HCT116 (cell line): ENCODE measurements at regions not wholly inside any gene's neighbourhood (a gene's known extent, or its start where the extent isn't known, plus 50 kb on each side); places are given as distances from the start of the nearest gene placed in this dataset.

Experiments used
- ATAC-seq: fragments of 200-7000 bp; cut with Tn5 transposase; 2 replicates; pipeline ENCODE4 v1.9.1; 2020; ENCODE audit warnings: mild to moderate bottlenecking, moderate library complexity
- BruUV-seq: library from RNA; stranded (reverse); fragments of 400-500 nt; replicated peaks from 2 replicates; lab custom pipeline; 2021; lab: Mats Ljungman, UMichigan
- CTCF ChIA-PET: fragments of 300-600 bp; sonication (Branson Sonifier 250); formaldehyde crosslinking; loops from one replicate; lab custom pipeline; 2021; ENCODE audit warnings: antibody characterized with exemption; lab: Charles Lee
- POLR2A ChIA-PET: fragments of 300-600, 350-600 bp; sonication (Branson Sonifier 250); formaldehyde crosslinking; loops from one replicate; lab custom pipeline; 2021; ENCODE audit warnings: antibody characterized with exemption; lab: Charles Lee
- RAD21 ChIA-PET, 2 experiments: fragments of 300-600 bp; sonication (Branson Sonifier 250); formaldehyde crosslinking; loops; one replicate each; lab custom pipeline; 2023; ENCODE audit warnings: low total read pairs in 2 of 2; ENCODE audit not compliant: uncharacterized antibody in 2 of 2, unreplicated experiment in 2 of 2, low non-redundant PET in 1 of 2; lab: Charles Lee
- DNase-seq: peaks from one replicate; pipeline ENCODE4 v3.0.0-alpha.2; 2010; ENCODE audit warnings: low read depth, low spot score
- H2AFZ ChIP-seq: fragments of 200-600 bp; shearing (Covaris generic), sonication (generic); 2 replicates; pipeline ENCODE4 v1.6.1; 2017; ENCODE audit warnings: low read depth, mixed run types, mixed read lengths, antibody characterized with exemption, low read length; ENCODE audit not compliant: poor library complexity, severe bottlenecking
- H3K27ac ChIP-seq: 2 replicates; pipeline ENCODE4 v1.5.1; 2012; ENCODE audit warnings: low read depth, low read length
- H3K27me3 ChIP-seq: fragments of 200-600 bp; sonication (generic); 2 replicates; pipeline ENCODE4 v1.6.1; 2016; ENCODE audit warnings: mixed run types, low read length, mixed read lengths; ENCODE audit not compliant: insufficient read depth
- H3K36me3 ChIP-seq, 2 experiments: fragments of 200-500 bp in 1 of 2; fragments of 200-600 bp in 1 of 2; sonication (Bioruptor generic) in 1 of 2; sonication (generic) in 1 of 2; 2 replicates each; pipeline versions ENCODE4 v1.5.1 to v1.6.1; 2014 to 2016; ENCODE audit warnings: low read length in 2 of 2, inconsistent platforms in 1 of 2, mixed read lengths in 1 of 2, mixed run types in 1 of 2; ENCODE audit not compliant: insufficient read depth in 2 of 2, control insufficient read depth in 1 of 2
- H3K4me1 ChIP-seq, 2 experiments: fragments of 200-600 bp in 1 of 2; sonication (generic) in 1 of 2; 2 replicates each; pipeline versions ENCODE4 v1.5.1 to v1.6.1; 2012 to 2017; ENCODE audit warnings: low read length in 2 of 2, inconsistent platforms in 1 of 2, mild to moderate bottlenecking in 1 of 2, mixed read lengths in 1 of 2, mixed run types in 1 of 2, moderate library complexity in 1 of 2; ENCODE audit not compliant: insufficient read depth in 2 of 2, control insufficient read depth in 1 of 2
- H3K4me2 ChIP-seq: fragments of 200-600 bp; sonication (generic); 2 replicates; pipeline ENCODE4 v1.6.1; 2017; ENCODE audit warnings: mixed run types, low read length, mixed read lengths
- H3K4me3 ChIP-seq, 2 experiments: fragments of 200-600 bp in 1 of 2; sonication (generic) in 1 of 2; replicated peaks in 1 of 2; 2 replicates each; pipeline ENCODE4 v1.5.1; 2011 to 2016; ENCODE audit warnings: low read length in 2 of 2, control low read depth in 1 of 2, low read depth in 1 of 2, mild to moderate bottlenecking in 1 of 2, mixed read lengths in 1 of 2, mixed run types in 1 of 2
- H3K79me2 ChIP-seq: fragments of 200-600 bp; sonication (generic); 2 replicates; pipeline ENCODE4 v1.6.1; 2017; ENCODE audit warnings: mild to moderate bottlenecking, mixed run types, low read length, moderate library complexity, mixed read lengths; ENCODE audit not compliant: insufficient read depth
- H3K9ac ChIP-seq: fragments of 200-600 bp; sonication (generic); 2 replicates; pipeline ENCODE4 v1.6.1; 2016; ENCODE audit warnings: low read length, mixed read lengths
- H3K9me2 ChIP-seq: fragments of 200-600 bp; sonication (generic), shearing (Covaris generic); 2 replicates; pipeline ENCODE4 v1.6.1; 2017; ENCODE audit warnings: mixed run types, mild to moderate bottlenecking, moderate library complexity; ENCODE audit not compliant: insufficient read depth
- H3K9me3 ChIP-seq, 2 experiments: fragments of 200-500 bp in 1 of 2; fragments of 200-600 bp in 1 of 2; sonication (Bioruptor generic) in 1 of 2; sonication (generic) in 1 of 2; 2 replicates each; pipeline ENCODE4 v1.6.1; 2014 to 2017; ENCODE audit warnings: low read length in 2 of 2, mixed read lengths in 2 of 2, inconsistent platforms in 1 of 2, low read depth in 1 of 2, mild to moderate bottlenecking in 1 of 2, mixed run types in 1 of 2, moderate library complexity in 1 of 2; ENCODE audit not compliant: control insufficient read depth in 1 of 2, insufficient read depth in 1 of 2
- H4K20me1 ChIP-seq: fragments of 200-600 bp; sonication (generic), shearing (Covaris generic); 2 replicates; pipeline ENCODE4 v1.6.1; 2017; ENCODE audit warnings: mixed run types, mild to moderate bottlenecking, moderate library complexity; ENCODE audit not compliant: insufficient read depth
- CEBPB ChIP-seq: IDR thresholded peaks from 2 replicates; pipeline ENCODE4 v1.6.1; 2012; ENCODE audit warnings: low read depth
- EGR1 ChIP-seq: IDR thresholded peaks from 2 replicates; pipeline ENCODE4 v1.6.1; 2012; ENCODE audit warnings: low read depth
- ELF1 ChIP-seq: IDR thresholded peaks from 2 replicates; pipeline ENCODE4 v1.6.1; 2012; ENCODE audit warnings: low read depth, borderline replicate concordance
- EZH2 ChIP-seq: fragments of 200-600 bp; sonication (generic); IDR thresholded peaks from 2 replicates; pipeline ENCODE4 v1.6.1; 2017; ENCODE audit warnings: antibody characterized with exemption, mixed run types
- EZH2phosphoT487 ChIP-seq: fragments of 200-600 bp; IDR thresholded peaks from 2 replicates; pipeline ENCODE4 v1.6.1; 2018; ENCODE audit warnings: antibody characterized with exemption, borderline replicate concordance
- MAX ChIP-seq: IDR thresholded peaks from 2 replicates; pipeline ENCODE4 v1.6.1; 2012
- POLR2A ChIP-seq: IDR thresholded peaks from 2 replicates; pipeline ENCODE4 v1.7.0; 2011; ENCODE audit warnings: borderline replicate concordance; ENCODE audit not compliant: insufficient read depth, insufficient read length; ENCODE audit errors: extremely low read depth
- POLR2AphosphoS5 ChIP-seq: IDR thresholded peaks from 2 replicates; pipeline ENCODE4 v1.6.1; 2011; ENCODE audit warnings: mild to moderate bottlenecking, low read depth, low read length, moderate library complexity
- REST ChIP-seq: IDR thresholded peaks from 2 replicates; pipeline ENCODE4 v1.6.1; 2012; ENCODE audit warnings: low read depth
- SIN3A ChIP-seq: IDR thresholded peaks from 2 replicates; pipeline ENCODE4 v1.6.1; 2012; ENCODE audit warnings: low read depth
- SP1 ChIP-seq: IDR thresholded peaks from 2 replicates; pipeline ENCODE4 v1.6.1; 2012; ENCODE audit warnings: low read depth
- SRF ChIP-seq: IDR thresholded peaks from 2 replicates; pipeline ENCODE4 v1.6.1; 2012; ENCODE audit warnings: low read depth
- YY1 ChIP-seq: IDR thresholded peaks from 2 replicates; pipeline ENCODE4 v1.6.1; 2011; ENCODE audit warnings: low read length, low read depth, moderate library complexity, mild to moderate bottlenecking; ENCODE audit not compliant: insufficient replicate concordance; ENCODE audit errors: extremely low read depth
- intact Hi-C: fragments of 100-400 bp; cut with micrococcal nuclease; formaldehyde crosslinking; loops from 2 replicates; pipeline ENCODE4 v1.10.0; 2022

- no peaks in the 10 kb centered on the region for H4K20me1 ChIP-seq
- TF ChIP-seq EZH2phosphoT487: no peak
- TF ChIP-seq CEBPB: no peak
- TF ChIP-seq EGR1: no peak
- no peak for TF ChIP-seq YY1
- TF ChIP-seq POLR2AphosphoS5: no peak
- no peak for TF ChIP-seq REST
- TF ChIP-seq SRF: no peak
- no peak for TF ChIP-seq SP1
- TF ChIP-seq ELF1: no peak
- no peak for TF ChIP-seq EZH2
- no peak for TF ChIP-seq SIN3A
- no peak for TF ChIP-seq POLR2A
- TF ChIP-seq MAX: no peak
- no peaks in the 10 kb centered on the region for H3K79me2 ChIP-seq
- no TSS peak for BruUV-seq
- no peak overlapping the region for H2AFZ ChIP-seq
- no peaks in the 10 kb centered on the region for H3K36me3 ChIP-seq
- ChIA-PET RAD21 (no interaction called here), POLR2A (no interaction called here), CTCF (no interaction called here)
- DNase-seq (no peak), ATAC-seq (no peak)
- no peaks in the 10 kb centered on the region for H3K4me1 ChIP-seq
- no peak overlapping the region for H3K27ac ChIP-seq
- no peaks in the 10 kb centered on the region for H3K9me3 ChIP-seq
- no peaks in the 10 kb centered on the region for H3K27me3 ChIP-seq
- H3K4me3 ChIP-seq: no peak overlapping the region
- intact Hi-C loops: no loop called here
- H3K9me2 ChIP-seq: no peaks in the 10 kb centered on the region
- no peak overlapping the region for H3K9ac ChIP-seq
- no peak overlapping the region for H3K4me2 ChIP-seq
These were observed 163.7 kb downstream of the SHOX start for GRCh38 chrX:794311-794710.
